ENCODE measurements at regions not wholly inside any gene's neighbourhood (a gene's known extent, or its start where the extent isn't known, plus 50 kb on each side); places are given as distances from the start of the nearest gene placed in this dataset.

GRCh38 chr6:77318256-77318655, 145.0 kb downstream of the HTR1B start:
- Histone ChIP-seq H3K4me3 (ENCODE audit: low read depth, low read length) (no peak overlapping the region), H3K27me3 (ENCODE audit: control insufficient read depth, insufficient read depth, low read length) (no peaks in the 10 kb centered on the region), H3K36me3 (ENCODE audit: control insufficient read depth, insufficient read depth, low read length) (no peaks in the 10 kb centered on the region)
- no peak for TF ChIP-seq CTCF (IDR thresholded peaks at IDR 0.05; ENCODE audit: insufficient read depth, low read depth, low read length)
- POLR2A ChIA-PET = no interaction called here
- DNase-seq (ENCODE audit: low read depth) = no peak
- CTCF ChIA-PET = no interaction called here

GRCh38 chr6:77313595-77313994, 149.7 kb downstream of the HTR1B start:
- Histone ChIP-seq H3K4me3 (ENCODE audit: low read depth, low read length) (no peak overlapping the region), H3K36me3 (ENCODE audit: control insufficient read depth, insufficient read depth, low read length) (no peaks in the 10 kb centered on the region), H3K27me3 (ENCODE audit: control insufficient read depth, insufficient read depth, low read length) (no peaks in the 10 kb centered on the region)
- no peak for TF ChIP-seq CTCF (IDR thresholded peaks at IDR 0.05; ENCODE audit: insufficient read depth, low read depth, low read length)
- ChIA-PET POLR2A (no interaction called here), CTCF (interaction anchor here (0.6 kb wide), 1 partner anchor 12 kb away, joined by 3 read pairs; no protein-coding TSS in a partner anchor)
- DNase-seq (ENCODE audit: low read depth) = no peak

- TF ChIP-seq CTCF (IDR thresholded peaks at IDR 0.05; ENCODE audit: insufficient read depth, low read depth, low read length) = no peak
- POLR2A ChIA-PET = no interaction called here
- no peaks in the 10 kb centered on the region for H3K27me3 ChIP-seq (ENCODE audit: control insufficient read depth, insufficient read depth, low read length)
- no peaks in the 10 kb centered on the region for H3K36me3 ChIP-seq (ENCODE audit: control insufficient read depth, insufficient read depth, low read length)
- H3K4me3 ChIP-seq (ENCODE audit: low read depth, low read length) = no peak overlapping the region
- no peak for DNase-seq (ENCODE audit: low read depth)
- CTCF ChIA-PET = no interaction called here
Measured at GRCh38 chr6:77299931-77300330, 163.4 kb downstream of the HTR1B start.

- CTCF ChIA-PET = interaction anchor here (0.6 to 0.9 kb wide), 2 partner anchors 87 to 125 kb away, joined by 3 read pairs; no protein-coding TSS in a partner anchor
- no peak overlapping the region for H3K4me3 ChIP-seq (ENCODE audit: low read depth, low read length)
- H3K36me3 ChIP-seq (ENCODE audit: control insufficient read depth, insufficient read depth, low read length) = no peaks in the 10 kb centered on the region
- H3K27me3 ChIP-seq (ENCODE audit: control insufficient read depth, insufficient read depth, low read length) = no peaks in the 10 kb centered on the region
- POLR2A ChIA-PET = no interaction called here
- DNase-seq (ENCODE audit: low read depth) = no peak
- no peak for TF ChIP-seq CTCF (IDR thresholded peaks at IDR 0.05; ENCODE audit: insufficient read depth, low read depth, low read length)
Measured at GRCh38 chr6:77298283-77298682, 165.0 kb downstream of the HTR1B start.

GRCh38 chr6:77292564-77293546, 170.4 kb downstream of the HTR1B start:
- ChIA-PET CTCF (interaction anchor here (1.0 kb wide), 1 partner anchor 159 kb away, joined by 3 read pairs; no protein-coding TSS in a partner anchor), POLR2A (no interaction called here)
- H3K27me3 ChIP-seq (ENCODE audit: control insufficient read depth, insufficient read depth, low read length) = no peaks in the 10 kb centered on the region
- H3K36me3 ChIP-seq (ENCODE audit: control insufficient read depth, insufficient read depth, low read length) = no peaks in the 10 kb centered on the region
- H3K4me3 ChIP-seq (ENCODE audit: low read depth, low read length) = no peak overlapping the region
- no peak for TF ChIP-seq CTCF (IDR thresholded peaks at IDR 0.05; ENCODE audit: insufficient read depth, low read depth, low read length)
- peak; percentile 91 for DNase-seq (ENCODE audit: low read depth)

Measured in BJ (cell line).